Pancreas (tissue), 10 donors: ENCODE measurements at regions not wholly inside any gene's neighbourhood (a gene's known extent, or its start where the extent isn't known, plus 50 kb on each side); places are given as distances from the start of the nearest gene placed in this dataset.

Experiments used
- ATAC-seq, 4 donors: fragments of 200-7000 bp; cut with Tn5 transposase; one replicate each; pipeline versions ENCODE4 v1.8.0 to v1.9.1; 2020; ENCODE audit warnings: mild to moderate bottlenecking in 4 of 4, moderate library complexity in 4 of 4
- DNase-seq, 6 donors: peaks; one replicate each; pipeline ENCODE4 v3.0.0-alpha.2; 2020
- FAIRE-seq: peaks from 2 replicates; lab custom pipeline; 2012; peaks lifted over from hg19 to GRCh38; lab: Jason Lieb, UNC
- H3K27ac ChIP-seq, 4 donors: fragments of 200-600 bp; sonication (generic); 1 replicate in 3 of 4; 2 replicates in 1 of 4; pipeline versions ENCODE4 v1.5.0 to v1.8.0; 2020
- H3K27me3 ChIP-seq, 4 donors: fragments of 200-600 bp; one replicate each; pipeline ENCODE4 v1.8.0; 2021
- H3K36me3 ChIP-seq, 3 donors: fragments of 200-600 bp; sonication (generic) in 1 of 3; one replicate each; pipeline versions ENCODE4 v1.5.0 to v1.8.0; 2020 to 2021
- H3K4me1 ChIP-seq, 3 donors: fragments of 200-600 bp; one replicate each; pipeline ENCODE4 v1.8.0; 2021
- H3K4me3 ChIP-seq, 4 donors: fragments of 200-600 bp; sonication (generic) in 2 of 4; one replicate each; pipeline versions ENCODE4 v1.5.0 to v1.8.0; 2020 to 2021
- H3K9me3 ChIP-seq, 4 donors: fragments of 200-600 bp; one replicate each; pipeline ENCODE4 v1.8.0; 2021
- CTCF ChIP-seq, 4 donors: fragments of 200-600 bp; sonication (generic) in 3 of 4; IDR thresholded peaks; one replicate each; pipeline versions ENCODE4 v1.5.0 to v1.8.0; 2021; ENCODE audit warnings: antibody characterized with exemption in 4 of 4
- WGBS, 2 donors: extraction: QIAGEN DNeasy Blood & Tissue Kit; methylation state at CpG; one replicate each; pipeline ENCODE4 v1.1.7; 2013; 5-methylcytosine and 5-hydroxymethylcytosine counted together
- intact Hi-C, 3 donors: fragments of 100-400 bp; cut with DNase I; formaldehyde crosslinking; loops; one replicate each; pipeline versions ENCODE4 v1.11.1 to v1.14.2; 2022
- donor health status: healthy with polysubstance abuse.
- donor health status: DM: no; HTN: no; CAD: no; lungs with moderate emphysema.
- donor health status: DM: no; HTN: no; CAD: no.
- donor health status: control.
- donor health status: control.
- donor health status: Bipolar disorder and iron deficiency.
- donor health status: DM: yes; HTN: yes; CAD: no.
- donor health status: DM: no; HTN: no; CAD: no.
- donor health status: DM: no; HTN: no; CAD: no.
- donor health status: DM: yes; HTN: yes; CAD: no.

GRCh38 chr2:56099963-56100362 is 83.8 kb upstream of the CCDC85A start:
- no peaks in the 10 kb centered on the region for H3K27me3 ChIP-seq
- H3K27ac ChIP-seq, result no peak overlapping the region
- intact Hi-C loops, result no loop called here
- FAIRE-seq, result no peak
- no peak for TF ChIP-seq CTCF (IDR thresholded peaks at IDR 0.05)
- peaks cover 0 to 12% (median 0%) of the 10 kb centered on the region in 3 donors for H3K4me1 ChIP-seq
- no peaks in the 10 kb centered on the region for H3K9me3 ChIP-seq
- peak in 2 of 4 donors; percentile 38 to 49 for ATAC-seq
- no peaks in the 10 kb centered on the region for H3K36me3 ChIP-seq
- no peak for DNase-seq
- no peak overlapping the region for H3K4me3 ChIP-seq

- intact Hi-C loops, result no loop called here
- H3K9me3 ChIP-seq, result no peaks in the 10 kb centered on the region
- WGBS, 2 donors, result 93 to 99% methylated on average over 1 of the region's 1 CpG
- FAIRE-seq (no peak), ATAC-seq (no peak), DNase-seq (no peak)
- H3K36me3 ChIP-seq, result no peaks in the 10 kb centered on the region
- peaks cover 0 to 12% (median 0%) of the 10 kb centered on the region in 3 donors for H3K4me1 ChIP-seq
- no peak overlapping the region for H3K4me3 ChIP-seq
- H3K27me3 ChIP-seq, result no peaks in the 10 kb centered on the region
- no peak overlapping the region for H3K27ac ChIP-seq
- no peak for TF ChIP-seq CTCF (IDR thresholded peaks at IDR 0.05)
Observed at GRCh38 chr2:56100791-56101312, 82.9 kb upstream of the CCDC85A start.

- FAIRE-seq (no peak), ATAC-seq (no peak), DNase-seq (no peak)
- WGBS, 2 donors, result 0 to 32% methylated on average over 1 of the region's 1 CpG
- no peak overlapping the region for H3K4me3 ChIP-seq
- H3K27ac ChIP-seq, result no peak overlapping the region
- no peaks in the 10 kb centered on the region for H3K9me3 ChIP-seq
- TF ChIP-seq CTCF (IDR thresholded peaks at IDR 0.05), result no peak
- intact Hi-C loops, result no loop called here
- H3K36me3 ChIP-seq, result no peaks in the 10 kb centered on the region
- H3K4me1 ChIP-seq, result peaks cover 0 to 12% (median 0%) of the 10 kb centered on the region in 3 donors
- H3K27me3 ChIP-seq, result no peaks in the 10 kb centered on the region
Observed at GRCh38 chr2:56102098-56102497, 81.7 kb upstream of the CCDC85A start.

- no peak overlapping the region for H3K27ac ChIP-seq
- H3K27me3 ChIP-seq, result no peaks in the 10 kb centered on the region
- FAIRE-seq (no peak), ATAC-seq (no peak), DNase-seq (no peak)
- H3K9me3 ChIP-seq, result no peaks in the 10 kb centered on the region
- no peaks in the 10 kb centered on the region for H3K36me3 ChIP-seq
- no peak for TF ChIP-seq CTCF (IDR thresholded peaks at IDR 0.05)
- peaks cover 0 to 12% (median 0%) of the 10 kb centered on the region in 3 donors for H3K4me1 ChIP-seq
- 92 to 93% methylated on average over 2 of the region's 2 CpGs for WGBS, 2 donors
- intact Hi-C loops, result no loop called here
- H3K4me3 ChIP-seq, result no peak overlapping the region
Observed at GRCh38 chr2:56102866-56103265, 80.9 kb upstream of the CCDC85A start.

- intact Hi-C loops, result no loop called here
- ATAC-seq (no peak), DNase-seq (no peak), FAIRE-seq (no peak)
- Histone ChIP-seq H3K27ac (no peak overlapping the region), H3K27me3 (no peaks in the 10 kb centered on the region), H3K4me1 (peaks cover 0 to 12% (median 3%) of the 10 kb centered on the region in 3 donors), H3K36me3 (no peaks in the 10 kb centered on the region), H3K9me3 (no peaks in the 10 kb centered on the region), H3K4me3 (no peak overlapping the region)
- 85 to 95% methylated on average over 1 of the region's 1 CpG for WGBS, 2 donors
- TF ChIP-seq CTCF (IDR thresholded peaks at IDR 0.05), result no peak
Observed at GRCh38 chr2:56104962-56105361, 78.8 kb upstream of the CCDC85A start.
